ENCODE measurements at regions not wholly inside any gene's neighbourhood (a gene's known extent, or its start where the extent isn't known, plus 50 kb on each side); places are given as distances from the start of the nearest gene placed in this dataset.
A peak's percentile ranks its signal among the peaks of the same experiment; 100 is the strongest.

DNA sequence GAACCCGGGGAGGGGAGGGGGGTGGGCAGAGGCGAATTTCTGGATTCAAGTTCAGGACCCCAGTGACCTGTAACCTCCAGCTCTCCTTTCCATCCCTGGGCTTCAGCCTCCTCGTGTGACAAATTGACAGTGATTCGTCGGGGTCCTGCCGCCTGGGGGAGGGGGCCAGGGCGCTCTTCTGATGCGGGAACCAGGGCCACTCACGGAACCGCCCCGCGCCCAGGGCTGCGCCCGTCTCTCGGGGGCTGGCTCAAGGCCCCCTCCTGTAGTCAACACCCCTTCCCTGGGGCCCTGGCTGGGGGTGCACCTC is 92.8 kb upstream of the ANO1 start:
- Histone ChIP-seq H3K27ac (ENCODE audit: low read depth, low read length) (no peak overlapping the region), H3K4me3 (ENCODE audit: low read length) (peak overlapping the region; percentile 71), H3K36me3 (ENCODE audit: control insufficient read depth, insufficient read depth, low read length) (no peaks in the 10 kb centered on the region), H3K4me1 (ENCODE audit: control insufficient read depth, insufficient read depth, low read length) (no peaks in the 10 kb centered on the region), H3K9me3 (ENCODE audit: control insufficient read depth, low read length) (no peaks in the 10 kb centered on the region), H3K9ac (ENCODE audit: extremely low read depth, low read length, poor library complexity, severe bottlenecking) (no peak overlapping the region), H3K27me3 (ENCODE audit: control insufficient read depth, insufficient read depth, low read length, poor library complexity, severe bottlenecking) (peaks cover 78% of the 10 kb centered on the region)
- Mint-ChIP-seq H3K27ac (no peak overlapping the region), H3K9me3 (no peaks in the 10 kb centered on the region), H3K4me1 (peaks cover 13% of the 10 kb centered on the region), H3K36me3 (ENCODE audit: low read depth) (no peaks in the 10 kb centered on the region), H3K4me3 (peak overlapping the region; percentile 44), H3K27me3 (ENCODE audit: insufficient read depth) (peaks cover 82% of the 10 kb centered on the region)
- no peak for DNase-seq
- TF ChIP-seq CTCF (conservative IDR thresholded peaks at IDR 0.05): no peak
- 5% methylated on average over 15 of the region's 15 CpGs; no CpG with 5 or more reads in 1 of the 2 experiments for WGBS, 2 experiments (ENCODE audit: insufficient coverage in 1 of 2, insufficient read length in 1 of 2)

DNA sequence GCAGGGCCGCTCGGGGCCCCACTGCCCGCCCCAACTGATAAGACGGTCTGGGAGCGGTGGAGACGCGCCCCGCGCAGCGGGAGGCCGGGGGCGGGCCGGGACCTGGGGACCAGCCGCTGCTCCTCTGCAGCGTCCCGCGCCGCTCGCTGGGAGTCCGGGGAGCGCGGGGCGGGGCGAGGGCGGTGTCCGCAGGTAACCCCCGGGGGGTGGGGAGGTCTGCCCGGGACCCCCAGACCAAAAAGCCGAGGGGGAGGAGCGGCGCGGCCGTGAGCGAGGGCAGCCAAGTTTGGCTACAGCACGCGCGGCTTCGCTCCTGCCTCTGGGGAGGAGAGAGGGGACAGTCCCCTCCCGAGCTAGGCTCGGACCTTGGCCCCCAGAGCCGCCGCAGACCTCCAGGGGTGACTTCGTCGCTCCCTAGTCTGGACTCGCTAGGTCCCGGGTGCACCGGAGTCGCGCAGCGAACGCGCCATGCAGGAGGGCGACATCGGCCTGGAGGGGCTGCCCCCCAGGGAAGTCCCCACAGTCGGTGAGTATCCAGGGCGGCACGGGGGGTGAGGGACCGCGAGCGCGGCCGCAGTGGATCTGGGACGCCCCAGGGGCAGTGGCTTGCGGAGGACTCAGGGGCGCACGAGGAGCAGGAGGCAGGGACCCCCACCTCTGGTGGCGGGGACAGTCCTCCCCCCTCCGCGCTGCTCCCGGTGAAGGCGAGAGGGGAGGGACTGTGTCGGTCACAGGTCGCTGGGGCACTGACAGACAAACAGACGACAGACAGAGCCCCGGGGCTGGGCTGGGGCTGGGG is 92.3 kb upstream of the ANO1 start:
- Mint-ChIP-seq H3K36me3 (ENCODE audit: low read depth) (no peaks in the 10 kb centered on the region), H3K27ac (no peak overlapping the region), H3K9me3 (no peaks in the 10 kb centered on the region), H3K4me1 (peaks cover 13% of the 10 kb centered on the region), H3K27me3 (ENCODE audit: insufficient read depth) (peaks cover 85% of the 10 kb centered on the region), H3K4me3 (peak overlapping the region; percentile 47)
- no peak overlapping the region for H3K9ac ChIP-seq (ENCODE audit: extremely low read depth, low read length, poor library complexity, severe bottlenecking)
- 3 to 4% methylated on average over 14 to 75 of the region's 75 CpGs for WGBS, 2 experiments (ENCODE audit: insufficient coverage in 1 of 2, insufficient read length in 1 of 2)
- peaks cover 84% of the 10 kb centered on the region for H3K27me3 ChIP-seq (ENCODE audit: control insufficient read depth, insufficient read depth, low read length, poor library complexity, severe bottlenecking)
- H3K4me3 ChIP-seq (ENCODE audit: low read length): peak overlapping the region; percentile 71
- DNase-seq: peak; percentile 71
- H3K4me1 ChIP-seq (ENCODE audit: control insufficient read depth, insufficient read depth, low read length): no peaks in the 10 kb centered on the region
- TF ChIP-seq CTCF (conservative IDR thresholded peaks at IDR 0.05): no peak
- H3K9me3 ChIP-seq (ENCODE audit: control insufficient read depth, low read length): no peaks in the 10 kb centered on the region
- no peak overlapping the region for H3K27ac ChIP-seq (ENCODE audit: low read depth, low read length)
- no peaks in the 10 kb centered on the region for H3K36me3 ChIP-seq (ENCODE audit: control insufficient read depth, insufficient read depth, low read length)

DNA sequence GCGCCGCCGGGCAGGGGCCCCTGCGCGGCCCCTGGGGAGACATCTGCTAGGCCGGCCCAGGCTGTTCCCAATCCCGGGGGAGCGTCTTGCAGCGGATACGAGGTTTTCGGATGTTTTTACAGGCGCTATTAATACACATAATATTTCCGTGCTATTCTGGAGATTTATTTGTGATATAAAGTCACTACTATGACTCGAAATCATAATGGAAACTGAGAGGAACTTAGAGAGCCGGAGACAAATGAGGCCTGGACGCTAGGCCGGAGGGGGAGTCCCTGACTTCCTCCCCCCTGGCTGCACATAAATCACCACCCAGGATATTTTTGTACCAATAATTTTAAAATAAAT is 91.7 kb upstream of the ANO1 start:
- DNase-seq: no peak
- Mint-ChIP-seq H3K27ac (no peak overlapping the region), H3K4me3 (peak overlapping the region; percentile 47), H3K4me1 (peaks cover 13% of the 10 kb centered on the region), H3K36me3 (ENCODE audit: low read depth) (no peaks in the 10 kb centered on the region), H3K27me3 (ENCODE audit: insufficient read depth) (peaks cover 87% of the 10 kb centered on the region), H3K9me3 (no peaks in the 10 kb centered on the region)
- H3K4me3 ChIP-seq (ENCODE audit: low read length): no peak overlapping the region
- H3K27me3 ChIP-seq (ENCODE audit: control insufficient read depth, insufficient read depth, low read length, poor library complexity, severe bottlenecking): peaks cover 88% of the 10 kb centered on the region
- H3K9ac ChIP-seq (ENCODE audit: extremely low read depth, low read length, poor library complexity, severe bottlenecking): no peak overlapping the region
- H3K9me3 ChIP-seq (ENCODE audit: control insufficient read depth, low read length): no peaks in the 10 kb centered on the region
- no peak for TF ChIP-seq CTCF (conservative IDR thresholded peaks at IDR 0.05)
- H3K27ac ChIP-seq (ENCODE audit: low read depth, low read length): no peak overlapping the region
- no peaks in the 10 kb centered on the region for H3K4me1 ChIP-seq (ENCODE audit: control insufficient read depth, insufficient read depth, low read length)
- WGBS, 2 experiments (ENCODE audit: insufficient coverage in 1 of 2, insufficient read length in 1 of 2): 56 to 80% methylated on average over 2 to 17 of the region's 17 CpGs
- no peaks in the 10 kb centered on the region for H3K36me3 ChIP-seq (ENCODE audit: control insufficient read depth, insufficient read depth, low read length)

All from endodermal cell (in vitro differentiated cells).